HG02588 (cell line): ENCODE measurements at regions not wholly inside any gene's neighbourhood (a gene's known extent, or its start where the extent isn't known, plus 50 kb on each side); places are given as distances from the start of the nearest gene placed in this dataset.

Experiments
- ATAC-seq: cut with Tn5 transposase; IDR thresholded peaks from one replicate; pipeline ENCODE4 v1.9.1; 2021; ENCODE audit warnings: mild to moderate bottlenecking, moderate library complexity; ENCODE audit not compliant: unreplicated experiment

- ATAC-seq = no peak
These were observed 155.4 kb upstream of the FAM9B start for GRCh38 chrX:9189286-9189685.

GRCh38 chrX:9191392-9191791, 157.5 kb upstream of the FAM9B start:
- no peak for ATAC-seq

GRCh38 chrX:9195199-9195880, 161.4 kb upstream of the FAM9B start:
- no peak for ATAC-seq

- no peak for ATAC-seq
These were observed 163.2 kb upstream of the FAM9B start for GRCh38 chrX:9196961-9197640.

- no peak for ATAC-seq
These were observed 170.6 kb upstream of the FAM9B start for GRCh38 chrX:9204560-9204959.

GRCh38 chrX:9205599-9206223, 171.8 kb upstream of the FAM9B start:
- no peak for ATAC-seq

GRCh38 chrX:9207142-9207541, 173.2 kb upstream of the FAM9B start:
- no peak for ATAC-seq

- no peak for ATAC-seq
These were observed 177.3 kb upstream of the FAM9B start for GRCh38 chrX:9211269-9211668.

GRCh38 chrX:9221781-9222180, 187.9 kb upstream of the FAM9B start:
- no peak for ATAC-seq

GRCh38 chrX:9222299-9222698, 188.4 kb upstream of the FAM9B start:
- no peak for ATAC-seq

GRCh38 chrX:9227276-9227675, 193.3 kb upstream of the FAM9B start:
- ATAC-seq = no peak

GRCh38 chrX:9231491-9231890, 197.6 kb upstream of the FAM9B start:
- ATAC-seq = no peak

GRCh38 chrX:9233141-9233540, 199.2 kb upstream of the FAM9B start:
- no peak for ATAC-seq

GRCh38 chrX:9234315-9234714, 200.4 kb upstream of the FAM9B start:
- no peak for ATAC-seq

- ATAC-seq = no peak
These were observed 201.8 kb upstream of the FAM9B start for GRCh38 chrX:9235722-9236121.

- no peak for ATAC-seq
These were observed 207.0 kb upstream of the FAM9B start for GRCh38 chrX:9240956-9241355.

GRCh38 chrX:9241427-9241826, 207.5 kb upstream of the FAM9B start:
- ATAC-seq = no peak

GRCh38 chrX:9249051-9249846, 215.3 kb upstream of the FAM9B start:
- ATAC-seq = no peak

- no peak for ATAC-seq
These were observed 212.7 kb upstream of the TBL1X start for GRCh38 chrX:9252182-9252581.

GRCh38 chrX:9253211-9253610, 211.6 kb upstream of the TBL1X start:
- ATAC-seq = no peak

- no peak for ATAC-seq
These were observed 207.0 kb upstream of the TBL1X start for GRCh38 chrX:9257718-9258420.
